ENCODE measurements at regions not wholly inside any gene's neighbourhood (a gene's known extent, or its start where the extent isn't known, plus 50 kb on each side); places are given as distances from the start of the nearest gene placed in this dataset.

DNA sequence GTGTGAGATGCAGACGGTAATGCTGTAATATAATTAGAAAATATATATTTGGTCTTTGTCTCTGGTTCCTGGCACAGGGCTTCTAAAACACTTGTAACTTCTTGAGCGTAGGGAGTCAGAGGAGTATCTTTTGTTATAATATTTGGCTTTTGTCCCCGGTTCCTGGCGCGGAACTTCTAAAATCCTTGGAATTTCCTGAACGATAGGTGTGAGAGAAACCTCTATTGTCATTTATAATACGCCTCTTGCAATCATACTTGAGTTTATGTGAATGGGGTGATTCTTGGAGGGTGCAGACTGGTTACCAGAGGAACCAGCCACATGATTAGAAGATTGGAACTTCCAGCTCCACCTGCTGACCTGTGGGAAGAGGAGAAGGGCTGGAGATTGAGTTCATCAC, 54.1 kb upstream of the ZBED5 start:
- TF ChIP-seq, protein P1, sequence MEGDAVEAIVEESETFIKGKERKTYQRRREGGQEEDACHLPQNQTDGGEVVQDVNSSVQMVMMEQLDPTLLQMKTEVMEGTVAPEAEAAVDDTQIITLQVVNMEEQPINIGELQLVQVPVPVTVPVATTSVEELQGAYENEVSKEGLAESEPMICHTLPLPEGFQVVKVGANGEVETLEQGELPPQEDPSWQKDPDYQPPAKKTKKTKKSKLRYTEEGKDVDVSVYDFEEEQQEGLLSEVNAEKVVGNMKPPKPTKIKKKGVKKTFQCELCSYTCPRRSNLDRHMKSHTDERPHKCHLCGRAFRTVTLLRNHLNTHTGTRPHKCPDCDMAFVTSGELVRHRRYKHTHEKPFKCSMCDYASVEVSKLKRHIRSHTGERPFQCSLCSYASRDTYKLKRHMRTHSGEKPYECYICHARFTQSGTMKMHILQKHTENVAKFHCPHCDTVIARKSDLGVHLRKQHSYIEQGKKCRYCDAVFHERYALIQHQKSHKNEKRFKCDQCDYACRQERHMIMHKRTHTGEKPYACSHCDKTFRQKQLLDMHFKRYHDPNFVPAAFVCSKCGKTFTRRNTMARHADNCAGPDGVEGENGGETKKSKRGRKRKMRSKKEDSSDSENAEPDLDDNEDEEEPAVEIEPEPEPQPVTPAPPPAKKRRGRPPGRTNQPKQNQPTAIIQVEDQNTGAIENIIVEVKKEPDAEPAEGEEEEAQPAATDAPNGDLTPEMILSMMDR (IDR thresholded peaks at IDR 0.05) = no peak
- no peak for TF ChIP-seq EZH2phosphoT487 (IDR thresholded peaks at IDR 0.05)
